Vagina (tissue), 2 donors: ENCODE measurements at regions not wholly inside any gene's neighbourhood (a gene's known extent, or its start where the extent isn't known, plus 50 kb on each side); places are given as distances from the start of the nearest gene placed in this dataset.
"Not testable (repeated sequence)": the region's sequence is repeated elsewhere in the genome, so short reads cannot be mapped to it uniquely, and the experiment has no call there.

Experiments
- CTCF ChIP-seq, 3 experiments: fragments of 450-650 bp in 2 of 3; fragments of 200-600 bp in 1 of 3; sonication (generic) in 1 of 3; IDR thresholded peaks; one replicate each; pipeline ENCODE4 v1.5.1; 2017 to 2019; ENCODE audit warnings: antibody characterized with exemption in 3 of 3, mild to moderate bottlenecking in 2 of 3, moderate library complexity in 2 of 3
- POLR2A ChIP-seq, 2 donors: fragments of 450-650 bp; IDR thresholded peaks; one replicate each; pipeline ENCODE4 v1.6.1; 2017; ENCODE audit warnings: antibody characterized with exemption in 2 of 2, mild to moderate bottlenecking in 2 of 2, moderate library complexity in 2 of 2
- POLR2AphosphoS5 ChIP-seq, 2 donors: sonication (generic); formaldehyde crosslinking; IDR thresholded peaks; one replicate each; pipeline ENCODE4 v1.9.0; 2017; ENCODE audit warnings: antibody characterized with exemption in 2 of 2, mild to moderate bottlenecking in 2 of 2, low read depth in 1 of 2; ENCODE audit not compliant: insufficient read depth in 1 of 2

- TF ChIP-seq POLR2A (IDR thresholded peaks at IDR 0.05); POLR2AphosphoS5 (IDR thresholded peaks at IDR 0.05; ENCODE audit: insufficient read depth in 1 of 2, low read depth in 1 of 2); CTCF (IDR thresholded peaks at IDR 0.05): not testable (repeated sequence)
These were observed 5277.0 kb upstream of the TPTE start for GRCh38 chr21:5244376-5244718.
